HG03460 (cell line): ENCODE measurements at regions not wholly inside any gene's neighbourhood (a gene's known extent, or its start where the extent isn't known, plus 50 kb on each side); places are given as distances from the start of the nearest gene placed in this dataset.
A peak's percentile ranks its signal among the peaks of the same experiment; 100 is the strongest.
"Not testable (repeated sequence)": the region's sequence is repeated elsewhere in the genome, so short reads cannot be mapped to it uniquely, and the experiment has no call there.

ENCODE experiments used
- ATAC-seq: cut with Tn5 transposase; IDR thresholded peaks from one replicate; pipeline ENCODE4 v1.9.1; 2021; ENCODE audit not compliant: unreplicated experiment

DNA sequence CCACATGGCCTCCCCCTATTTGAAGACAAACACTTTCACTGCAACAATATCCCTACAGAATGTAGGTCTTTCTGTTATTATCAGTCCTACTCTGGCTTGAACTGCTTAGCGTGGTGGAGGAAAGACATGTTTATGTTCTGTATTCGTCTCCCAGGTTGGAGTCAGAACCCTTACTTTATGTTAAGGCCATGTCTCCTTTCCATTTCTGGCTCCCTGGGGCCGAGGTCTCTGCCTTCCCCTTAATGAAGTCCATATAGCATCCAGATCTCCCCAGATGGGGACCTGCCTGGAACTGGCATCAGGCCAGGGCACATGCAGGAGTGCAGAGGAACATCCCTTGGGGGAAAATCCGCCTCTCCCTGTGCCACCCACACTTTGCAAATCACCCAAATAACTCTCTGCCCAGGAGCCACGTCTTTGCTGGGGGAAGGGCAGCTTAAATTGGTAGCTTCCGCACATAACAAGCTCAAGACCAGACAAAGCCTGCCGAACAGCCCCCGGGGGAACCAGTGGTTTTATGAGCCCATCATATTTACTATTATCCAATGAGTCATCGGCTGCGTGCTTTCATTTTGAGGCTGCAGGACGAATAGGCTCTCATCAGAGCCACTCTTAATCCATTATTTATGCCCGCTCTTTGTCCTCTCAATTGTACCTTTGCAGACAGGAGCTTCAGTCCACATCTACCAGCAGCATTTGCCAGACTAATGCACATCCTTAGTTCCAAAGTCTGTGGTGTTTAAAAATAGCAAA, 237.0 kb downstream of the UACA start:
- no peak for ATAC-seq

DNA sequence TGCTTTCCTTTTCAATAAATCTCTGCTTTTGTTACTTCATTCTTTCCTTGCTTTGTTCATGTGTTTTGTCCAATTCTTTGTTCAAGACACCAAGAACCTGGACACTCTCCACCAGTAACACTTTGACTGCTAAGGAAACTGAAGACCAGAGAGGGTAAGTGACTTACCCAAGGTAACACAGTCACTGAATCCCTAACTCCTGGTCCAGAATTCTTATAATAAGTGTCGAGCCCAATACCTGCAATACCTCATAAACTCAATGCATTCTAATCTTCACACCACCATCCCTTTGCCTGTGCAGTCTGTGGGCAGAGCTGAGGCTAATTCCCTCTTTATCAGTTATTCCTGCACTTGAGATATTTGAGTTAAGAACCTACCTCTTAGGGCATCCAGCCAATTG, 237.8 kb downstream of the UACA start:
- no peak for ATAC-seq

DNA sequence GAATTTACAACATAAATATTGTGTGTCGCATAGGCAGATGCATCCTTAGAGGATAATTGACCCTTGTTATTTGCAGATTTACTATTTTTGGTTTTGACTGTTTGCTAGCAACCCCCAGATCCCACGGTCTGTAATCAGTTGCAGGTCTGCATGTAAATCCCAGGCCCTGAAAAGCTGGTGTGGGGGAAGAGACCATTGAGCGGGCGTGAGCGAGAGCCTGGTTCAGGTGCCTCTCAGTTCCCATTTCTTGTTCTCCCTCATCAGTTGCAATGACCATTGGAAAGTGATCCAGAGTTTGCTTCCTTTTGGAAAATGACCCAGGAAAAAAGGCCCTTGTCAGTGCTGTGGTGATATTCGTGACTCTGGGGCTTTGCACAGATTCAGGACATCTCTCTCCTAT, 238.9 kb downstream of the UACA start:
- ATAC-seq: no peak

DNA sequence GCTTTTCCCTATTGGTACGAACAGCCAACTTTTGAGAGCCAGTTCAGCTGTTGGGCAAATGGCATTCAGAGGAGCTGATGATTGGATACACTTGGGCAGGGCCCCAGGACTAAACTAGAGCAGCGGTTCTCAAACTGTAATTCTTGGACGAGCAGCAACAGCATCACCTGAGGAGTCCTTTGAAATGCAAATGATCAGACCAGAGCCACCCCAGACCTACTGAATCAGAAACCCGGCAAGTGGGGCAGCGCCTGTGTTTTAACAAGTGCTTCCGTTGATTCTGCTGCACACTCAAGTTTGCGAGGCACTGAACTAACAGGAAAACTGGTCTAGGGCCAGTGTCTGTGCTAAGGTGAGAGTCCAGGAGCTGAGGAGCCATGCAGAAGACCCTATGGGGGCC, 239.7 kb downstream of the UACA start:
- no peak for ATAC-seq

DNA sequence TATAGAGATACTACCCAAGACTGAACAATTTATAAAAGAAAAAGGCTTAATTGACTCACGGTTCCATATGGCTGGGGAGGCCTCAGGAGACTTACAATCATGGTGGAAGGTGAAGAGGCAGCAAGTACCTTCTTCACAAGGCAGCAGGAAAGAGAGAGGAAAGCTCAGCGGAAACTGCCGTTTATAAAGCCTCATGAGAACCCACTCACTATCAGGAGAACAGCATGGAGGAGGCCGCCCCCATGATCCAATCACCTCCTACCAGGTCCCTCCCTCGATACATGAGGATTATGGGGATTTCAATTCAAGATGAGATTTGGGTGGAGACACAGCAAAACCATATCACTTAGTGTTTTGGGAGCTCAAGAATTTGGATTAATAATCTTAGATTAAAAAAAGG, 240.2 kb downstream of the UACA start:
- no peak for ATAC-seq

DNA sequence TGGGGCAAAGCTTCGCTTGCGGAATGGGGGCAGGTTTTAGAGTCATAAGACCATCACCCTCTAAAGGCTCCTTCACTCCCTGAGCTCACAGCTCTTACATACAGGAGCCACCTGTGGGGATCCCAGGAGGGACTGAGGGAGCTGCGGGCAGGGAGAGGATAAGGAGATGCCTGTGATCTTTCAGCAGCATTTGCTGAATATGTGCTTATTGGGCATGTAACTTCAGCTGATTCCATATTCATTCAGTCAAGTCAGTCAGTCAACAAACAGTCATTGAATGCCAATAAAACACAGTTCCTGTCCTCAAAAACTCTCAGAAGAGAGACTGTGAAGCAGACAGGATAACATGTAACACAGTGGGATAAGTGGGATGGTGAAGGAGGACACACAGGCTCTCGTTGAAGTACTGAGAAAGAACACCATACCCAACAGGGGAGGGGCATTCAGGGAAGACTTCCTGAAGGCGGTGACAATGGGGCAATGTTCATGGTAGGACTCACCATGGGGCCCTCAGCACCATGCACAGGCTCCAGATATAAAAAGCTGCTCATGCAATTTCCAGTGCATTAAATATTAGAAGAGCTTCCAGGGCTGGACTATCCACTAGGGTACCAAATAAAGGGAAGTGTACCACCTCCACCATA, 240.9 kb downstream of the UACA start:
- ATAC-seq: no peak

DNA sequence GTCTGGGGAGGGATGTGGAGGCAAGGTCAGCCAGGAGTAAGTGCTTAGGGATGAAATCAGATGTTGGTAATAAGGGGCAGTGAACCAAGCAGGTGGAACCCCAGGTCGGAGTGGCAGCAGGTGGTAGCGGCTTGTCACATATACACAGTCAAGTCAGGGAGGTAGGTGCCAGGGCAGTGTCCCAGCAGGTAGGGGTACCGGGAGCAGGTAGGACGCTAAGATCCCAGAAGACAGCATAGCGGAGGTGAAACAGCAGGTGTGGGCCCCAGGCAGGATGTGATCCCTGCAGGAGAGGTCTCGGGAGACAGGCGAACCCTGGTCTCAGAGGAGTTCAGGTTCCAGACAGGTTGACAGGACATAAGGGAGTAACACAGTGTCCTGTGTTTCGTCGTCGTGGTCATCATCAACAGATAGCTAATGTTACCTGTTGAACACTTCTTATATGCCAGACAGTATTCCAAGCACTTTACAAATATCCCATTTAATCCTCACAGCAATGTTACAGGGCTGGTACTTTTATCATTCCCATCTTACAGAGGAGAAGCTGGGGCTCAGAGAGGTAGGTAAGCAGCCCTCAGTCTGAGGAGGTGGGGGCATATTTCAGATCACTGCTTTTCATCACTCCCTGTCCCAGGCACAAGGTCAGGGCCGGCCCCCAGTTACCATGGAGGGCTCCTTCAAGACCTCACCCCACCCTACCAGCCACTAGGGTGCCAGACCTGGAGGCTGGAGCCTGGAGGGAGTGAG, 241.6 kb downstream of the UACA start:
- no peak for ATAC-seq

DNA sequence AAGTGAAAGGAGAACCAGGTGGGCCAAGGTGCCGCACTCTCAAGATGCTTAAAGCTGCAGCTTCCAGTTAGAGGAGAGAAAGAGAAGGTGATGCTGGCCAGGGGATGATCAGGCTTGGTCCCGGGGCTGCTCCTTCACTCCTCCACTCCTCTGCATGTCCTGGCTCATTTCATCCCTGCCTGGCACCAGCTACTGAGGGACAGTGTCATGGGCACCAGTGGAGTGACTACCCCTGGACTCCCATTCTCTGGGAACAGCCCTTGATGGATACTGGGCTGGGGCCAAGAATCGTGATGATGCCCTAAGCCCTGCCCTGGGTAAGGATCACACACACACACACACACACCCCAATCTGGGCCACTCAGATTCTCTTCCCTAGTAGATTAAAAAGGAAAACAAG, 243.7 kb downstream of the UACA start:
- no peak for ATAC-seq

DNA sequence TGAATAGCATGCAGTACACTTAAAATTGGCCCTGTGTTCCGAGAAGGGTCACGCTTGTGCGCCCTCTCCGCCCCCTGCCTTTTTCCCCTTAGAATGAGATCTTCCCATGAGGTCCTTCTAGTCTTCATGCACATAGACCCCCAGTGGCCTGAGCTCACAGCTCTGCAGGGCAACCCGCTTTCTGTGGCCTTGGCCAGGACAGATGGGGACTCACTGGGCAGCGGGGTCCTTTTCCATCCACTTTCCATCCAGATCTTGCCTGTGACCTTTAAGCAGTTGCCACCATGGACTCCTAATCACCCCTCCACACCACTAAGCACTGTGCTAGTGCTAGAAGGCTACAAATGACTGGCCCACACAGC, 244.4 kb downstream of the UACA start:
- no peak for ATAC-seq

DNA sequence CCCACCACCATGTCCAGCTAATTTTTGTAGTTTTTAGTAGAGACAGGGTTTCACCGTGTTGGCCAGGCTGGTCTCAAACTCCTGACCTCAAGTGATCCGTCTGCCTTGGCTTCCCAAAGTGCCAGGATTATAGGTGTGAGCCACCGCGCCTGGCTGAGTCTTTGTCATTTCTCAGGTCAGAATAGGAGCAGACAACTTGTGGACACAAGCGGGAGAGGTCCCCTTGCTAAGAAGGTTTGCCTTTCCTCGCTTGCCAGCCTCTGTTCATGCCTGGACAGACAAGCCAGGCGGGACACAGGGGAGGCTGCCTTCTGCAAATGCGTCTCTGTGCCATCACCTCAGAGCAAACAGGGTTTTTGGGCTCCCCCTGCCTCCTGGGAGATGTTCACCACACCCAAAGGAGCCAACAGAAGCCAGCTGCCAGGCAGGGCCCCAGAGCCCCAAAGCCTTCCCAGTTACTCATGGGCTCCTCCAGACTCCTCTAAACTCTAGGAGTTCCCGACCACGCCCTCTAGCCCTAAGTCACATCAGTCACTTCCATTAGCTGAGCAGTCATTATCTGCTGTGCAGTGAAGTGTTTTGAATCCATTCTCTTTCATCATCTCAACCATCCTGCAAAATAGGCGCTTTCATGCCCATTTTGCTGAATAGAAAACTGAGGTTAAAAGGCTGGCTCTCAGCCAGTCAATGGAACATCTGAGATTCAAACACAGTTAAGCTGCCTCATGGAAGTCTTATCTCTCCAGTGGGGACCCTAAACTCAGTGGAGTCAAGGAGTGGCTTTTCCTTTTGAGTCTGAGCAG, 245.0 kb downstream of the UACA start:
- no peak for ATAC-seq

DNA sequence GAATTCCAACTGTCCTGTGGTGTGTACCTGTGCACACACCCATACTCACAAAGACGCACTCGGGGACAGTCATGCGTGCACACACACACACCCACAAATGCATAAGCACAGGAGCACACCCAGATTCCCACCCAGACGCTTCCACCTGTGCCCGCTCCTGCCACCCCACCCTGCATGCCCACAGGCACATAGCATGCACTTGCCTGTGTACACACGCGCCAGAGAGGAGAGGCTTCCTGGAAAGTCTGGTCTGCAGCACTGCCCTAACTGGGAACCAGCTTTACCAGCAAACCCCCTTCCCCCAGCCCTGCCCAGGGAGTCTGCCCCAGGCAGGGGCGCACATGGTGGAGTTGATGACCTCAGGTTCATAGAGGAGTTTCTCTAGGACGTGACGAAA, 246.2 kb downstream of the UACA start:
- ATAC-seq: no peak

DNA sequence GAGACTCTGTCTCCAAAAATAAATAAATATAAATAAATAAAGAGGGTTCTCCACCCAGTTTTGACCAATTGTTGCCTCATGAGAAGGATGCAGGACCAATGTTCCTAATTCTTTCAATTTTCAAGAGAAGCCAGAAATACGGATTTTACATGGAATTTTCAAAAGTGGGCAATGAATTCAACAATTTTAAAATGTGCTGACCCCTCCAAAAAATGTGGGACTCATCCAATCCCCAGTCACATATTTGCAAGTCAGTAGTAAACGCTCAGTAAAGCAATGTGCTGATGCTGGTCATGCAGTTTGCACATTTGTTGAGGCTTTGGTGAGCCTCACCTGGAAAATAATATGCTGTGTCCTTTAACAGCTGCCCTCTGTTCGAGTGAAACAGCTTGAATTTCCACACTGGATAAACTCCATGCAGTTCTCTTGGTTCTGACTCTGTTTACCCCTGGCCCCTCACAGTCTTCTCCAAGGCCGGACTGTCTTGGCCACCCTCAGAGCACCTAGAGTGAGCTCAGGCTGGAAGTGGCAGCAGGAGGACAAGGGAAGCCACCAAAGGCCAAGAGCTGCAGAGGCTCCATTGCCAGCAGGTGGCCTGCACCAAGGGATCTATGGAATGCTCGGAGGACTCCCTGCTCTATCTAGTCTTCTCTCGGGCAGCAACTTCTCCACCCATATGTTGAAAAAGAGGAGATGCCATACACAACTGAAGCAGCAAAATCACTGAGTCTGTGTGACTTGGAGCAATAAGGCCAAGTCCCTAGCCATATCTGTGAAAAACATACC, 246.8 kb downstream of the UACA start:
- ATAC-seq: no peak

DNA sequence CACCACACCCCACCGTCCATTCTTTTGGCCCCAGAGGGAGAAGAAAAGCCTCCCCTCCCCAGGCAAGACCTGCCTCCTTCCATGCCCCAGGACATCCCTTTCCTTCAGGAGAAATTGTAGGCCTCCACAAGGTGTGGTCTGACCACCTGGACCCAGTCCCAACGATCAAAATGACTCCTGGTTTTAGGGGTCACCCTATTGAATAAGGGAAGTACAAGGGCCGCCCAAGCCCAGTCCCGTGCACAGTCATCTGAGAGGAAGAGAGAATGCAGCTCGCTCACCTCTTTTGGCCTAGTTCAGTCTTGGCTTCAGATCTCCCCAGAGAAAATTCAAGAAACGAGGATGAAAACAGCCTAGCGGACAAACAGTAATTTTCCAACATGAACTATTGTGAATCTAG, 249.1 kb downstream of the UACA start:
- ATAC-seq: no peak

DNA sequence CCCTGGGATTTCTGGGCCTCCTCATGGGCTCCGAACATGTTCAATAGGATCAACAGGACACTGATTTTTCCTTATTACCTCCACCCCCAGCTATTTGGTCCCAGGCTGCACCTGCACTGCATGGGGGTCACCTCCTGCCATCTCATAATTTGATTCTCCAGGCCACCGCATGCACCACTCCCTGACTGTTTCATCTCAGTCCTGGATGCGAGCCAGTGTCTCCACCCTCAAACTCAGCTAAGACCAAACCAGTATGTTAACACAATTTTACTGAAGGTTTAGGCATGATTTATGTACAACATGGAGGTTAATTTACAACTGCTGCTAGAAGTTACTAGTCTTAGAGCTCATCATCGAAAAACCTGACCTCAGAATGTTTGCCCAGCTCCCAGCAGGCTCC, 249.5 kb downstream of the UACA start:
- ATAC-seq: no peak

DNA sequence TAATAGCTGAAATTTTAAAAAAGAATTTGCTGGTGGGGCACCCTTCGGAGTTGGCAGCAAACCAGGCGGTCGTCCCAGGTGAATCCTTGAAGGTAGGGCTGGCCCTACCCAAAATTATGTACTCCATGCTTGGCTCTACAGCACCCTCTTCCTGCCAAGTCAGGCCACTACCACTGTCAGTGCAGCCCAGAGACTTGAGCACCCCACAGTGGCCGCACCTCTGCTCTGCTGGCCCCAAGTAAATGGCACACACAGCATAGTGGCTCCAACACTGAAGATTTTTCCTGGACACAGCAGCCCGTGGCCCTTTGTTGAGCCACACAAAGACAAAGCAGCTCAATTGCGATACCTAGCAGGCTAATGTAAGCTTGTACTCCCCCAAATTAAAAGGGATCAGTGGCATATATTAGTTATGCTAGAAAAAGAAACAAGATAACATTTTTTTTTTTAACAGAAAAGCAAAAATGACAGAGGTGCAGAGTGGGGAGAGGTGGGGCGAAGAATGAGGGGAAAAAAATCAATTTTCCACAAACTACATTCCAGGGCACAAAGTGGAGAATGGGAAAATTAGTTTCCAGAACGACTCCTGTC, 250.5 kb downstream of the UACA start:
- peak; percentile 75 for ATAC-seq

DNA sequence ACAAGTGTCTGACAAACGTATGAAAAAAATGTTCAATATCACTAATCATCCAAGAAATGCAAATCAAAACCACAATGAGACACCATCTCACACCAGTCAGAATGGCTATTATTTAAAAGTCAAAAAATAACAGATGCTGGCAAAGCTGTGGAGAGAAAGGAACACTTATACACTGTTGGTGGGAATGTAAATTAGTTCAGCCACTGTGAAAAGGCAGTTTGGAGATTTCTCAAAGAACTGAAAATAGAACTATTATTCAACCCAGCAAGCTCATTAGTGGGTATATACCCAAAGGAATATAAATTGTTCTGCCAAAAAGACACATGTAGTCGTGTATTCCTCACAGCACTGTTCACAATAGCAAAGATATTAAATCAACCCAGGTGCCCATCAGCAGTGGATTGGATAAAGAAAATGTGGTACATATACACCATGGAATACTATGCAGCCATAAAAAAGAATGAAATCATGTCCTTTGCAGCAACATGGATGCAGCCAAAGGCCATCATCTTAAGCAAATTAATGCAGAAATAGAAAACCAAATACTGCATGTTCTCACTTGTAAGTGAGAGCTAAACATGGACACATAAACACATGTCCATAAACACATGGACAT, 251.3 kb downstream of the UACA start:
- not testable (repeated sequence) for ATAC-seq

DNA sequence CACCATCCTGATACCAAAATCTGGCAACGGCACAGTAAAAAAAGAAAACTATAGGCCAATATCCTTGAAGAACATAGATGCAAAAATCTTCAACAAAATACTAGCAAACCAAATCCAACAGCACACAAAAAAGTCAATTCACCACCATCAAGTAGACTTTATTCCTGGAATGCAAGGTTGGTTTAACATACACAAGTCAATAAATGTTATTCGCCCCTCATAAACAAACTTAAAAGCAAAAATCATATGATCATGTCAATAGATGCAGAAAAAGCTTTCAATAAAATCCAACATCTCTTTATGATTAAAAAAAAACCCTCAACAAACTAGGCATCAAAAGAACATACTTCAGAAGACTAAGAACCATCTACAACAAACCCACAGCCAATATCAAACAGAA, 252.9 kb downstream of the UACA start:
- no peak for ATAC-seq

DNA sequence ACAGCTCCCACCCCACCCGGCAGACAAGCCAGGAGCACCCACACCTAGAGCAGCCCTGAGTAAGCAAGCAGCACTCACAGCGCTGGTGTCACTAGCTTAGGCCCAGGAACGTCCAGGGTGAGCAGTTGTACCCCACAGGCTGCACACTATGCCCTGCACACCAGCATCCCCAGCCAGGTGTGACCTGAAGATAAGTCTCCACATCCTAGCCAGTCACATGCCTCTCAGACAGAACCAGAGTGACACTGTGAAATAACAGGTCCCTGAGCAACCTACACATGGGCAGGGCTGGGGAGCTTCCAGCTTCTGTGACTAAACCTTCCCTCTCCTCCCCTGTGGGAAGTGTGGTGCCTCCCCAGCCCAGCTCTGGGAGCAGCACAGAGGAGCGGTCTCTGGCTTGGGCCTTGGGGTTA, 253.6 kb downstream of the UACA start:
- no peak for ATAC-seq

DNA sequence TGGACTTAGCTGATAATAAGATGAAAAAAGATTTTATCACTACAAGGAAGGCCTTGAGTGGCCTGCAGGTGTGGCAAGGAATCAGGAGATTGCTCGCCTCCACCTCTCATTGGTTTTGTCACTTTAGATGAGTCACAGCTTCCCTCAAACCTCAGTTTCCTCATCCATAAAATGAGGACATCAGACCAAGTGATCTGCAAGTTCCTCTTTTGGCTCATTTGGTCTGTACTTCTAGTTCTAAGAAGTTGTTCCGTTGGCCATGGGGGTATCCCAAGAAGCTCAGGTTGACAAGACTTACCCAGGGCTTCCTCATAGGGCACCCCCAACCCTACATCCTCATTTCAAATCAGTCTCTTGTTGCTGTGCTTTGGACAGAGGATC, 254.1 kb downstream of the UACA start:
- ATAC-seq: no peak
